DOHH2 (cell line): ENCODE measurements at regions not wholly inside any gene's neighbourhood (a gene's known extent, or its start where the extent isn't known, plus 50 kb on each side); places are given as distances from the start of the nearest gene placed in this dataset.

Source experiments
- EZH2phosphoT487 ChIP-seq: fragments of 200-600 bp; sonication (generic); IDR thresholded peaks from 2 replicates; pipeline ENCODE4 v1.6.1; 2017; ENCODE audit warnings: borderline replicate concordance, mild to moderate bottlenecking, antibody characterized with exemption, low read length, moderate library complexity, mixed read lengths
- TF ChIP-seq, protein P1 (sequence below): fragments of 200-600 bp; sonication (generic); IDR thresholded peaks from one replicate; pipeline ENCODE4 v1.5.1; 2014; ENCODE audit warnings: antibody characterized with exemption, mild to moderate bottlenecking, low read depth, low read length; ENCODE audit not compliant: poor library complexity, severe bottlenecking

DNA sequence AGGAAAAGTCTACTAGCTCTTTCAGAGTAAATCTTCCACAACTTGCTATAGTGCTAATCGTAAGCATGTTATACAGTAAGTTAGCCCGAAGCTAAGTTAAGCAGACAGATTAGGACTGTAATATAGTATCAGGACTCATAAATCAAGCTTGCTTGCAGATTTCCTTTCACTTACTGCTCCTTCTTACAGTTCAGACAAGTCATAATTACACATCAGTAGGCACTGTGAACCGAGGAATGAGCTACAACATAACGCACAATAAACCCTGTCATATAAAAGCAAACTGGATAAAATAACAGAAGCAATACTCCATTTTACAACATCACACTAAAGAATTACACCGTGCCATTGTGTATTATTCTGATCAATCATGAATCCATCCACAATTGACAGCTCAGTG is 832.6 kb upstream of the ZEB2 start:
- TF ChIP-seq, protein P1, sequence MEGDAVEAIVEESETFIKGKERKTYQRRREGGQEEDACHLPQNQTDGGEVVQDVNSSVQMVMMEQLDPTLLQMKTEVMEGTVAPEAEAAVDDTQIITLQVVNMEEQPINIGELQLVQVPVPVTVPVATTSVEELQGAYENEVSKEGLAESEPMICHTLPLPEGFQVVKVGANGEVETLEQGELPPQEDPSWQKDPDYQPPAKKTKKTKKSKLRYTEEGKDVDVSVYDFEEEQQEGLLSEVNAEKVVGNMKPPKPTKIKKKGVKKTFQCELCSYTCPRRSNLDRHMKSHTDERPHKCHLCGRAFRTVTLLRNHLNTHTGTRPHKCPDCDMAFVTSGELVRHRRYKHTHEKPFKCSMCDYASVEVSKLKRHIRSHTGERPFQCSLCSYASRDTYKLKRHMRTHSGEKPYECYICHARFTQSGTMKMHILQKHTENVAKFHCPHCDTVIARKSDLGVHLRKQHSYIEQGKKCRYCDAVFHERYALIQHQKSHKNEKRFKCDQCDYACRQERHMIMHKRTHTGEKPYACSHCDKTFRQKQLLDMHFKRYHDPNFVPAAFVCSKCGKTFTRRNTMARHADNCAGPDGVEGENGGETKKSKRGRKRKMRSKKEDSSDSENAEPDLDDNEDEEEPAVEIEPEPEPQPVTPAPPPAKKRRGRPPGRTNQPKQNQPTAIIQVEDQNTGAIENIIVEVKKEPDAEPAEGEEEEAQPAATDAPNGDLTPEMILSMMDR = no peak
- TF ChIP-seq EZH2phosphoT487 = no peak
